K562 (cell line): ENCODE measurements at regions not wholly inside any gene's neighbourhood (a gene's known extent, or its start where the extent isn't known, plus 50 kb on each side); places are given as distances from the start of the nearest gene placed in this dataset.

Experiments
- ATAC-seq: fragments of 200-7000 bp; cut with Tn5 transposase; 3 replicates; pipeline ENCODE4 v1.9.1; 2020; ENCODE audit warnings: moderate library complexity
- BruUV-seq: library from RNA; stranded (reverse); fragments of 400-500 nt; replicated peaks from 2 replicates; lab custom pipeline; 2021; lab: Mats Ljungman, UMichigan
- CTCF ChIA-PET: fragments of 300-600 bp; formaldehyde crosslinking; extraction: SDS; loops from one replicate; lab custom pipeline; 2021; ENCODE audit warnings: low intra/inter-chr PET ratio; lab: Yijun Ruan, JAX
- POLR2A ChIA-PET: fragments of 300-600, 350-650 bp; sonication (Branson Sonifier 250); formaldehyde crosslinking; extraction: SDS; loops from one replicate; lab custom pipeline; 2021; ENCODE audit warnings: antibody characterized with exemption, inconsistent platforms; lab: Yijun Ruan, JAX
- DNase-seq, 4 experiments: peaks; one replicate each; pipeline versions ENCODE4 v3.0.0 to v3.0.0-alpha.2; 2011 to 2018; ENCODE audit warnings: low spot score in 3 of 4, mixed read lengths in 3 of 4; ENCODE audit errors: extremely low read depth in 1 of 4
- FAIRE-seq: peaks from 2 replicates; lab custom pipeline; 2011; peaks lifted over from hg19 to GRCh38; lab: Jason Lieb, UNC
- H2AFZ ChIP-seq: 2 replicates; pipeline ENCODE4 v1.6.0; 2011; ENCODE audit warnings: low read depth, low read length, control low read depth, inconsistent platforms
- H3K27ac ChIP-seq: fragments of 200-600 bp; 3 replicates; pipeline ENCODE4 v1.8.0; 2011; ENCODE audit warnings: low read depth, mild to moderate bottlenecking, control low read depth, inconsistent platforms, low read length, moderate library complexity, mixed read lengths; ENCODE audit errors: extremely low read depth
- H3K27me3 ChIP-seq, 2 experiments: fragments of 300-600 bp in 1 of 2; 2 replicates in 1 of 2; 3 replicates in 1 of 2; pipeline versions ENCODE4 v1.6.0 to v1.8.0; 2011; ENCODE audit warnings: inconsistent platforms in 2 of 2, low read length in 2 of 2, mild to moderate bottlenecking in 1 of 2, mixed read lengths in 1 of 2, moderate library complexity in 1 of 2; ENCODE audit not compliant: control insufficient read depth in 2 of 2, insufficient read depth in 2 of 2
- H3K36me3 ChIP-seq: fragments of 300-600 bp; 3 replicates; pipeline ENCODE4 v1.8.0; 2011; ENCODE audit warnings: mild to moderate bottlenecking, low read length, inconsistent platforms; ENCODE audit not compliant: control insufficient read depth, insufficient read depth
- H3K4me1 ChIP-seq, 2 experiments: fragments of 200-600 bp in 1 of 2; replicated peaks in 1 of 2; 2 replicates in 1 of 2; 3 replicates in 1 of 2; pipeline versions ENCODE4 v1.5.1 to v1.8.0; 2011; ENCODE audit warnings: inconsistent platforms in 2 of 2, low read length in 2 of 2, mild to moderate bottlenecking in 1 of 2, mixed read lengths in 1 of 2, moderate library complexity in 1 of 2; ENCODE audit not compliant: control insufficient read depth in 2 of 2, insufficient read depth in 2 of 2
- H3K4me2 ChIP-seq: 2 replicates; pipeline ENCODE4 v1.6.1; 2011; ENCODE audit warnings: low read length, control low read depth, inconsistent platforms, mixed read lengths; ENCODE audit not compliant: insufficient read depth
- H3K4me3 ChIP-seq: fragments of 200-600 bp; sonication (generic), shearing (Covaris generic); 2 replicates; pipeline ENCODE4 v1.5.1; 2016; ENCODE audit warnings: control low read depth, inconsistent platforms
- H3K79me2 ChIP-seq: fragments of 200-600 bp; 3 replicates; pipeline ENCODE4 v1.8.0; 2011; ENCODE audit warnings: low read length, inconsistent platforms; ENCODE audit not compliant: control insufficient read depth, insufficient read depth
- H3K9ac ChIP-seq, 2 experiments: 2 replicates each; pipeline versions ENCODE4 v1.6.0 to v1.6.1; 2011; ENCODE audit warnings: low read depth in 2 of 2, low read length in 2 of 2, control low read depth in 1 of 2, inconsistent platforms in 1 of 2, mild to moderate bottlenecking in 1 of 2, mixed read lengths in 1 of 2; ENCODE audit not compliant: insufficient read depth in 1 of 2
- H3K9me1 ChIP-seq: one replicate; pipeline ENCODE4 v1.6.0; 2011; ENCODE audit warnings: inconsistent platforms, mild to moderate bottlenecking, low read length, moderate library complexity; ENCODE audit not compliant: control insufficient read depth, insufficient read depth
- H3K9me3 ChIP-seq: replicated peaks from 2 replicates; pipeline ENCODE4 v1.5.1; 2011; ENCODE audit warnings: low read depth, low read length, inconsistent platforms; ENCODE audit not compliant: control insufficient read depth, insufficient read depth
- H4K20me1 ChIP-seq: replicated peaks from 2 replicates; pipeline ENCODE4 v1.6.1; 2011; ENCODE audit warnings: low read length, inconsistent platforms, mixed read lengths; ENCODE audit not compliant: control insufficient read depth, insufficient read depth
- PHB ChIP-seq: fragments of 250-450 bp; sonication (Bioruptor Pico); IDR thresholded peaks from 2 replicates; pipeline ENCODE4 v1.5.0; 2021
- SRSF3 ChIP-seq: fragments of 200-400 bp; formaldehyde crosslinking; IDR thresholded peaks from 2 replicates; pipeline ENCODE4 v1.6.1; 2016; ENCODE audit warnings: mild to moderate bottlenecking, low read length, moderate library complexity; ENCODE audit not compliant: insufficient read depth
- TAF1 ChIP-seq: IDR thresholded peaks from 2 replicates; pipeline ENCODE4 v1.6.1; 2011; ENCODE audit warnings: mild to moderate bottlenecking, low read length, moderate library complexity; ENCODE audit not compliant: insufficient read depth, control insufficient read depth, severe bottlenecking; ENCODE audit errors: extremely low read depth
- TBL1XR1 ChIP-seq, 2 experiments: IDR thresholded peaks; 2 replicates each; pipeline ENCODE4 v1.6.1; 2012; ENCODE audit warnings: improper control_type of control experiment in 2 of 2, low read length in 2 of 2, mild to moderate bottlenecking in 1 of 2
- ZNF121 ChIP-seq: sonication (generic); formaldehyde crosslinking; conservative IDR thresholded peaks from 2 replicates; pipeline ENCODE4 v1.8.0; 2022; ENCODE audit warnings: missing genetic modification reagents
- ZNF146 ChIP-seq: IDR thresholded peaks from one replicate; pipeline ENCODE4 v1.6.1; 2018; ENCODE audit warnings: missing compliant biosample characterization; ENCODE audit not compliant: unreplicated experiment
- in situ Hi-C: fragments of 300-500 bp; cut with MboI; formaldehyde crosslinking; loops from 4 replicates; pipeline ENCODE4 v1.15.0; 2018; ENCODE audit warnings: inconsistent platforms, mixed read lengths
- intact Hi-C: fragments of 100-400 bp; cut with micrococcal nuclease; formaldehyde crosslinking; loops from 2 replicates; pipeline ENCODE4 v1.14.2; 2022
- TF ChIP-seq, protein P1 (sequence below), 2 experiments: fragments of 450-650 bp; IDR thresholded peaks; 2 replicates each; pipeline ENCODE4 v1.6.1; 2018; ENCODE audit warnings: mild to moderate bottlenecking in 2 of 2, low read depth in 1 of 2; ENCODE audit not compliant: partially characterized antibody in 2 of 2
- TF ChIP-seq, protein P2 (sequence below), 2 experiments: fragments of 450-650 bp; conservative IDR thresholded peaks; 2 replicates each; pipeline ENCODE4 v1.6.1; 2017; ENCODE audit warnings: mild to moderate bottlenecking in 2 of 2, moderate library complexity in 2 of 2
- TF ChIP-seq, protein P3 (sequence below): fragments of 450-650 bp; formaldehyde crosslinking; IDR thresholded peaks from 2 replicates; pipeline ENCODE4 v1.4.0; 2020; ENCODE audit warnings: mild to moderate bottlenecking, moderate library complexity
- TF ChIP-seq, protein P4 (sequence below), 2 experiments: fragments of 450-650 bp in 1 of 2; sonication (generic) in 1 of 2; formaldehyde crosslinking; conservative IDR thresholded peaks; 2 replicates each; pipeline versions ENCODE4 v1.4.0 to v1.8.1; 2020 to 2022; ENCODE audit warnings: mild to moderate bottlenecking in 1 of 2, missing genetic modification reagents in 1 of 2

DNA sequence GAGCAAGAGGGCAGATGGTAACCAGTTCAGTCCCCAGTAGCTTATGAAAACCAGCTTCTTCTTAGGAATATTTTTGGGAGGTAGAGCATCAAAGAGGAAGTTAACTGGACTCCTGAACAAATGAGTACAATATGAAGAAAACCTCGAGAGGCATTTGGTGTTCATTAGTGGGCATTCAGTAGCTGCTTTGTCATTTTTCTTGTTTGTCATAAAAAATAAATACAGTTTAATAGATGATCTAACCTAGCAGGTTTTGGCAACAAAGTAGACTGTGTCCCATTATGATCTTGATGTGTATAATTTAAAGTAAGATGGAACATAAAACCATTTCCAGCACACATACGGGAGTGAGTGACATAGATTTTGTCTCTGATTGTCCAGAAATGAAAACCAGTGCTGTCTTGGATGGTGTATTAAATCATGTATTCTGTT lies 173.1 kb downstream of the HS3ST3A1 start (continued):
- TF ChIP-seq, protein P1, sequence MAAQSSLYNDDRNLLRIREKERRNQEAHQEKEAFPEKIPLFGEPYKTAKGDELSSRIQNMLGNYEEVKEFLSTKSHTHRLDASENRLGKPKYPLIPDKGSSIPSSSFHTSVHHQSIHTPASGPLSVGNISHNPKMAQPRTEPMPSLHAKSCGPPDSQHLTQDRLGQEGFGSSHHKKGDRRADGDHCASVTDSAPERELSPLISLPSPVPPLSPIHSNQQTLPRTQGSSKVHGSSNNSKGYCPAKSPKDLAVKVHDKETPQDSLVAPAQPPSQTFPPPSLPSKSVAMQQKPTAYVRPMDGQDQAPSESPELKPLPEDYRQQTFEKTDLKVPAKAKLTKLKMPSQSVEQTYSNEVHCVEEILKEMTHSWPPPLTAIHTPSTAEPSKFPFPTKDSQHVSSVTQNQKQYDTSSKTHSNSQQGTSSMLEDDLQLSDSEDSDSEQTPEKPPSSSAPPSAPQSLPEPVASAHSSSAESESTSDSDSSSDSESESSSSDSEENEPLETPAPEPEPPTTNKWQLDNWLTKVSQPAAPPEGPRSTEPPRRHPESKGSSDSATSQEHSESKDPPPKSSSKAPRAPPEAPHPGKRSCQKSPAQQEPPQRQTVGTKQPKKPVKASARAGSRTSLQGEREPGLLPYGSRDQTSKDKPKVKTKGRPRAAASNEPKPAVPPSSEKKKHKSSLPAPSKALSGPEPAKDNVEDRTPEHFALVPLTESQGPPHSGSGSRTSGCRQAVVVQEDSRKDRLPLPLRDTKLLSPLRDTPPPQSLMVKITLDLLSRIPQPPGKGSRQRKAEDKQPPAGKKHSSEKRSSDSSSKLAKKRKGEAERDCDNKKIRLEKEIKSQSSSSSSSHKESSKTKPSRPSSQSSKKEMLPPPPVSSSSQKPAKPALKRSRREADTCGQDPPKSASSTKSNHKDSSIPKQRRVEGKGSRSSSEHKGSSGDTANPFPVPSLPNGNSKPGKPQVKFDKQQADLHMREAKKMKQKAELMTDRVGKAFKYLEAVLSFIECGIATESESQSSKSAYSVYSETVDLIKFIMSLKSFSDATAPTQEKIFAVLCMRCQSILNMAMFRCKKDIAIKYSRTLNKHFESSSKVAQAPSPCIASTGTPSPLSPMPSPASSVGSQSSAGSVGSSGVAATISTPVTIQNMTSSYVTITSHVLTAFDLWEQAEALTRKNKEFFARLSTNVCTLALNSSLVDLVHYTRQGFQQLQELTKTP (IDR thresholded peaks at IDR 0.05; ENCODE audit: low read depth in 1 of 2, partially characterized antibody in 2 of 2) = no peak
- TF ChIP-seq ZNF146 (CRISPR knock-in tag) (no peak), PHB (CRISPR knock-in tag) (no peak)

DNA sequence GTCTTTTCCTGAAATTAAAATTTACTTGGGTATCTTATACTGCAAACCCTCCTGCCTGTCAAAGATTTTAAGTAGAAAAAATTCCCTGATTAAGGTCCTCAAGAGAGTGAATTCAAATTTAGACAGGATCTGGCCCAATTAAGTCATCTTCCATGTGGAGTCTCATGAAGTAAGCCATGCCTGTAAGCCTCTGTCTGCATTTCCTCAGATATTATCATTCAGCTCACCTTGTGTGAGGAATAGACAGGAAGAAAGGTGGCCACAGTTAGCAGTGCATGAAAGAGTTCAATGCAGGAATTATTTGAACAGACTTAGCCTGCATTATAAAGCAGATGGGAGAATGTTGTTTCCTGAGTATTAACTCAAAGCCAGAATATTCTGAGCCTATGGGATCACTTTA lies 174.7 kb downstream of the HS3ST3A1 start:
- TF ChIP-seq TBL1XR1 (IDR thresholded peaks at IDR 0.05; ENCODE audit: low read length in 2 of 2) (no peak), ZNF121 (CRISPR knock-in tag) (no peak), TAF1 (no peak), SRSF3 (no peak)
- TF ChIP-seq, protein P2, sequence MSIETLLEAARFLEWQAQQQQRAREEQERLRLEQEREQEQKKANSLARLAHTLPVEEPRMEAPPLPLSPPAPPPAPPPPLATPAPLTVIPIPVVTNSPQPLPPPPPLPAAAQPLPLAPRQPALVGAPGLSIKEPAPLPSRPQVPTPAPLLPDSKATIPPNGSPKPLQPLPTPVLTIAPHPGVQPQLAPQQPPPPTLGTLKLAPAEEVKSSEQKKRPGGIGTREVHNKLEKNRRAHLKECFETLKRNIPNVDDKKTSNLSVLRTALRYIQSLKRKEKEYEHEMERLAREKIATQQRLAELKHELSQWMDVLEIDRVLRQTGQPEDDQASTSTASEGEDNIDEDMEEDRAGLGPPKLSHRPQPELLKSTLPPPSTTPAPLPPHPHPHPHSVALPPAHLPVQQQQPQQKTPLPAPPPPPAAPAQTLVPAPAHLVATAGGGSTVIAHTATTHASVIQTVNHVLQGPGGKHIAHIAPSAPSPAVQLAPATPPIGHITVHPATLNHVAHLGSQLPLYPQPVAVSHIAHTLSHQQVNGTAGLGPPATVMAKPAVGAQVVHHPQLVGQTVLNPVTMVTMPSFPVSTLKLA (conservative IDR thresholded peaks at IDR 0.05) = no peak
- TF ChIP-seq, protein P3, sequence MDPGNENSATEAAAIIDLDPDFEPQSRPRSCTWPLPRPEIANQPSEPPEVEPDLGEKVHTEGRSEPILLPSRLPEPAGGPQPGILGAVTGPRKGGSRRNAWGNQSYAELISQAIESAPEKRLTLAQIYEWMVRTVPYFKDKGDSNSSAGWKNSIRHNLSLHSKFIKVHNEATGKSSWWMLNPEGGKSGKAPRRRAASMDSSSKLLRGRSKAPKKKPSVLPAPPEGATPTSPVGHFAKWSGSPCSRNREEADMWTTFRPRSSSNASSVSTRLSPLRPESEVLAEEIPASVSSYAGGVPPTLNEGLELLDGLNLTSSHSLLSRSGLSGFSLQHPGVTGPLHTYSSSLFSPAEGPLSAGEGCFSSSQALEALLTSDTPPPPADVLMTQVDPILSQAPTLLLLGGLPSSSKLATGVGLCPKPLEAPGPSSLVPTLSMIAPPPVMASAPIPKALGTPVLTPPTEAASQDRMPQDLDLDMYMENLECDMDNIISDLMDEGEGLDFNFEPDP (CRISPR knock-in tag) = no peak
- TF ChIP-seq, protein P4, sequence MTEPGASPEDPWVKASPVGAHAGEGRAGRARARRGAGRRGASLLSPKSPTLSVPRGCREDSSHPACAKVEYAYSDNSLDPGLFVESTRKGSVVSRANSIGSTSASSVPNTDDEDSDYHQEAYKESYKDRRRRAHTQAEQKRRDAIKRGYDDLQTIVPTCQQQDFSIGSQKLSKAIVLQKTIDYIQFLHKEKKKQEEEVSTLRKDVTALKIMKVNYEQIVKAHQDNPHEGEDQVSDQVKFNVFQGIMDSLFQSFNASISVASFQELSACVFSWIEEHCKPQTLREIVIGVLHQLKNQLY (CRISPR knock-in tag; conservative IDR thresholded peaks at IDR 0.05) = no peak
- H3K4me1 ChIP-seq = no peaks in the 10 kb centered on the region; a peak in 1 of 5 replicates
- H3K4me3 ChIP-seq = no peak overlapping the region
- H3K27ac ChIP-seq = no peak overlapping the region
- no peak overlapping the region for H3K9ac ChIP-seq
- FAIRE-seq (no peak), ATAC-seq (no peak), DNase-seq (no peak)
- intact Hi-C loops (no loop called here), in situ Hi-C loops (no loop called here)
- CTCF ChIA-PET = no interaction called here
- H3K9me1 ChIP-seq = no peaks in the 10 kb centered on the region
- no peaks in the 10 kb centered on the region for H3K79me2 ChIP-seq
- no TSS peak for BruUV-seq
- H4K20me1 ChIP-seq = no peaks in the 10 kb centered on the region
- no peaks in the 10 kb centered on the region for H3K36me3 ChIP-seq
- H3K27me3 ChIP-seq = no peaks in the 10 kb centered on the region
- POLR2A ChIA-PET = no interaction called here
- no peaks in the 10 kb centered on the region for H3K9me3 ChIP-seq
- no peak overlapping the region for H2AFZ ChIP-seq
- H3K4me2 ChIP-seq = no peak overlapping the region
